PFSK-1 (cell line): ENCODE measurements at regions not wholly inside any gene's neighbourhood (a gene's known extent, or its start where the extent isn't known, plus 50 kb on each side); places are given as distances from the start of the nearest gene placed in this dataset.

Source experiments
- FOXP2 ChIP-seq: optimal IDR thresholded peaks from 2 replicates; pipeline ENCODE3; 2011; ENCODE audit warnings: borderline replicate concordance, control low read depth, inconsistent platforms; ENCODE audit not compliant: insufficient read depth; ENCODE audit errors: extremely low read length, extremely low read depth
- POLR2AphosphoS5 ChIP-seq: IDR thresholded peaks from 2 replicates; pipeline ENCODE4 v1.6.1; 2012; ENCODE audit warnings: low read depth, mild to moderate bottlenecking, control low read depth, low read length, moderate library complexity
- SIN3A ChIP-seq: IDR thresholded peaks from 2 replicates; pipeline ENCODE4 v1.6.1; 2012; ENCODE audit warnings: mild to moderate bottlenecking, low read length, moderate library complexity, borderline replicate concordance; ENCODE audit not compliant: insufficient read depth
- TAF1 ChIP-seq: IDR thresholded peaks from 2 replicates; pipeline ENCODE4 v1.6.1; 2012; ENCODE audit warnings: low read length, control low read depth, borderline replicate concordance; ENCODE audit not compliant: insufficient read depth
- TF ChIP-seq, protein P1 (sequence below), 2 experiments: IDR thresholded peaks; 2 replicates each; pipeline versions ENCODE4 v1.6.1 to v1.8.0; 2011 to 2012; ENCODE audit warnings: low read depth in 2 of 2, low read length in 2 of 2, control low read depth in 1 of 2, inconsistent platforms in 1 of 2, mild to moderate bottlenecking in 1 of 2, moderate library complexity in 1 of 2; ENCODE audit not compliant: insufficient read depth in 1 of 2

DNA sequence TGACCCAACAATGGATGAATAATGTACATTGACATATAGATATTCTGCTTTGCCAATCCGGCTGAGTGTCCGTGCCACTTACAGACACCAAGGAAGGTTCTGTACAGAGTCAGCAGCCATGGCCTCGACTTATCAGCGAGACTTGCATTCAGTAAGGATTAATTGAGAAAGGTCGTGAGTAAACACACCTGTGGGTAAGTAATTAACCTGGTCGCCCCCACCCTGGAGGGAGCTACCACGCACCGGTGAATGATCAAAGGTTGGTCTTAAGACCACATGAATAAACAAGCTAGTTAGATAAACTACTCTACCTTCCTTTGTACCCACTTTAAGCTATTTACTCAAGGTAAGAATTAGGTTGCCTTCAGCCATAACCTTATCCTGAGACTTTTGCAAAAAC lies 66.5 kb upstream of the MFGE8 start:
- TF ChIP-seq POLR2AphosphoS5 (no peak), TAF1 (no peak), SIN3A (no peak), FOXP2 (no peak)
- TF ChIP-seq, protein P1, sequence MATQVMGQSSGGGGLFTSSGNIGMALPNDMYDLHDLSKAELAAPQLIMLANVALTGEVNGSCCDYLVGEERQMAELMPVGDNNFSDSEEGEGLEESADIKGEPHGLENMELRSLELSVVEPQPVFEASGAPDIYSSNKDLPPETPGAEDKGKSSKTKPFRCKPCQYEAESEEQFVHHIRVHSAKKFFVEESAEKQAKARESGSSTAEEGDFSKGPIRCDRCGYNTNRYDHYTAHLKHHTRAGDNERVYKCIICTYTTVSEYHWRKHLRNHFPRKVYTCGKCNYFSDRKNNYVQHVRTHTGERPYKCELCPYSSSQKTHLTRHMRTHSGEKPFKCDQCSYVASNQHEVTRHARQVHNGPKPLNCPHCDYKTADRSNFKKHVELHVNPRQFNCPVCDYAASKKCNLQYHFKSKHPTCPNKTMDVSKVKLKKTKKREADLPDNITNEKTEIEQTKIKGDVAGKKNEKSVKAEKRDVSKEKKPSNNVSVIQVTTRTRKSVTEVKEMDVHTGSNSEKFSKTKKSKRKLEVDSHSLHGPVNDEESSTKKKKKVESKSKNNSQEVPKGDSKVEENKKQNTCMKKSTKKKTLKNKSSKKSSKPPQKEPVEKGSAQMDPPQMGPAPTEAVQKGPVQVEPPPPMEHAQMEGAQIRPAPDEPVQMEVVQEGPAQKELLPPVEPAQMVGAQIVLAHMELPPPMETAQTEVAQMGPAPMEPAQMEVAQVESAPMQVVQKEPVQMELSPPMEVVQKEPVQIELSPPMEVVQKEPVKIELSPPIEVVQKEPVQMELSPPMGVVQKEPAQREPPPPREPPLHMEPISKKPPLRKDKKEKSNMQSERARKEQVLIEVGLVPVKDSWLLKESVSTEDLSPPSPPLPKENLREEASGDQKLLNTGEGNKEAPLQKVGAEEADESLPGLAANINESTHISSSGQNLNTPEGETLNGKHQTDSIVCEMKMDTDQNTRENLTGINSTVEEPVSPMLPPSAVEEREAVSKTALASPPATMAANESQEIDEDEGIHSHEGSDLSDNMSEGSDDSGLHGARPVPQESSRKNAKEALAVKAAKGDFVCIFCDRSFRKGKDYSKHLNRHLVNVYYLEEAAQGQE (IDR thresholded peaks at IDR 0.05; ENCODE audit: insufficient read depth in 1 of 2, low read depth in 2 of 2, low read length in 2 of 2) = no peak
